ENCODE measurements at regions not wholly inside any gene's neighbourhood (a gene's known extent, or its start where the extent isn't known, plus 50 kb on each side); places are given as distances from the start of the nearest gene placed in this dataset.

DNA sequence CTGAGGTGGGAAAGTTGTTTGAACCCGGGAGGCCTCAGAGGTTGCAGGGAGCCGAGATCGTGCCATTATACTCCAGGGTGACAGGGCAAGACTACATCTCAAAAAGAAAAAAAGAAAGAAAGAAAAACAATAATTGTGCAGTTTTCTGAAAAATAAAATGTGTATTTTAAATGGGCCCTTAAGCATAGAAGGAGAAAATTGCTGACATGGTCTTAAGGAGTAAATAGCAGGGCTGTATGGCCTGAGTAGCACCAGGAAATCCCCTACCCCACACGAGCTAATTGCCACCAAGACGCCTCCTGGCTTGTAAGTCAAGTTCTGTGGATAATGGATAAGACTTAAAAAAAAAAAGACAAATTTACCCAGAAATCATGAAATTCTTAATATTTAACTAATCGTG lies 271.4 kb upstream of the NCKAP5 start:
- Histone ChIP-seq H3K9ac (replicated peaks in 1 of 4; ENCODE audit: extremely low read depth in 1 of 4, low read depth in 3 of 4, low read length in 3 of 4) (no peak overlapping the region), H3K4me3 (ENCODE audit: extremely low read depth in 1 of 4, insufficient read depth in 2 of 4, low read depth in 3 of 4, low read length in 4 of 4) (no peak overlapping the region), H2BK5ac (ENCODE audit: low read depth, low read length) (no peak overlapping the region), H4K20me1 (replicated peaks in 1 of 2; ENCODE audit: control insufficient read depth in 1 of 2, insufficient read depth in 2 of 2, low read length in 2 of 2) (no peaks in the 10 kb centered on the region), H3K79me1 (ENCODE audit: low read depth, low read length) (no peaks in the 10 kb centered on the region), H3K4ac (replicated peaks; ENCODE audit: insufficient read length, low read depth, low read length) (no peak overlapping the region), H3K14ac (ENCODE audit: insufficient read length) (no peak overlapping the region), H4K91ac (replicated peaks; ENCODE audit: insufficient read length, low read length) (no peak overlapping the region), H4K8ac (ENCODE audit: extremely low read depth, insufficient read depth, low read length) (no peak overlapping the region), H3K79me2 (ENCODE audit: control insufficient read depth in 1 of 2, insufficient read depth in 2 of 2, low read length in 2 of 2) (no peaks in the 10 kb centered on the region), H3K27me3 (replicated peaks in 1 of 4; ENCODE audit: control insufficient read depth in 3 of 4, extremely low read depth in 1 of 4, insufficient read depth in 3 of 4, low read length in 3 of 4) (no peaks in the 10 kb centered on the region; a peak in 2 of 7 replicates), H3K36me3 (ENCODE audit: control insufficient read depth in 2 of 4, insufficient read depth in 4 of 4, low read length in 3 of 4) (no peaks in the 10 kb centered on the region), H3K9me3 (ENCODE audit: insufficient read depth in 2 of 2, low read depth in 1 of 2, low read length in 1 of 2) (no peaks in the 10 kb centered on the region), H2BK120ac (replicated peaks; ENCODE audit: low read depth, low read length) (no peak overlapping the region), H2BK20ac (ENCODE audit: low read length) (no peak overlapping the region), H3K23ac (ENCODE audit: insufficient read length) (no peak overlapping the region), H3K18ac (ENCODE audit: extremely low read depth, low read length) (no peak overlapping the region), H4K5ac (ENCODE audit: insufficient read length, low read depth, low read length) (no peak overlapping the region), H2AK5ac (ENCODE audit: low read depth, low read length) (no peak overlapping the region), H2BK12ac (ENCODE audit: low read depth, low read length) (no peak overlapping the region), H3K27ac (ENCODE audit: low read depth, low read length) (no peak overlapping the region), H3K4me1 (replicated peaks in 1 of 4; ENCODE audit: control insufficient read depth in 3 of 4, insufficient read depth in 4 of 4, low read length in 3 of 4) (no peaks in the 10 kb centered on the region), H3K4me2 (ENCODE audit: insufficient read depth in 1 of 2, low read depth in 2 of 2, low read length in 2 of 2) (no peak overlapping the region), H3K56ac (replicated peaks; ENCODE audit: insufficient read length, low read depth, low read length) (no peak overlapping the region), H3K23me2 (ENCODE audit: low read depth, low read length) (no peaks in the 10 kb centered on the region), H2AFZ (ENCODE audit: low read length) (no peak overlapping the region), H2BK15ac (ENCODE audit: low read length) (no peak overlapping the region)
- POLR2A ChIA-PET (ENCODE audit: partially characterized antibody), result no interaction called here
- TF ChIP-seq KDM5A (IDR thresholded peaks at IDR 0.05; ENCODE audit: low read length) (no peak), TAF1 (IDR thresholded peaks at IDR 0.05; ENCODE audit: low read depth, low read length) (no peak), SAP30 (IDR thresholded peaks at IDR 0.05; ENCODE audit: insufficient read depth, insufficient replicate concordance, low read length) (no peak), PHF8 (conservative IDR thresholded peaks at IDR 0.05; ENCODE audit: low read depth, low read length) (no peak), TCF12 (IDR thresholded peaks at IDR 0.05; ENCODE audit: low read depth, low read length) (no peak), SP1 (IDR thresholded peaks at IDR 0.05; ENCODE audit: low read depth, low read length) (no peak)
- TF ChIP-seq, protein P1, sequence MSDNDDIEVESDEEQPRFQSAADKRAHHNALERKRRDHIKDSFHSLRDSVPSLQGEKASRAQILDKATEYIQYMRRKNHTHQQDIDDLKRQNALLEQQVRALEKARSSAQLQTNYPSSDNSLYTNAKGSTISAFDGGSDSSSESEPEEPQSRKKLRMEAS (IDR thresholded peaks at IDR 0.05), result no peak
- FAIRE-seq (no peak), DNase-seq (ENCODE audit: low read depth in 1 of 2, low spot score in 2 of 2) (no peak)
- 95% methylated on average over 6 of the region's 6 CpGs; no CpG with 5 or more reads in 1 of the 2 experiments for WGBS, 2 experiments (ENCODE audit: extremely low coverage in 1 of 2, insufficient coverage in 1 of 2, insufficient read length in 1 of 2, insufficient replicate concordance in 2 of 2, low coverage in 1 of 2, low lambda C conversion rate in 2 of 2, missing lambda C conversion rate in 1 of 2)
- CTCF ChIA-PET (ENCODE audit: partially characterized antibody), result interaction anchor here (0.6 to 3.0 kb wide), 3 partner anchors 12 to 415 kb away, joined by 3 to 11 read pairs (median 4); no protein-coding TSS in a partner anchor

All from H1 (cell line).